Sigmoid colon (tissue), 6 donors: ENCODE measurements at regions not wholly inside any gene's neighbourhood (a gene's known extent, or its start where the extent isn't known, plus 50 kb on each side); places are given as distances from the start of the nearest gene placed in this dataset.

Experiments
- DNase-seq: peaks from one replicate; pipeline ENCODE4 v3.0.0-alpha.2; 2019
- H3K27ac ChIP-seq, 4 donors: fragments of 200-600 bp; sonication (generic); one replicate each; pipeline ENCODE4 v1.5.1; 2016 to 2019; ENCODE audit warnings: mild to moderate bottlenecking in 1 of 4
- H3K27me3 ChIP-seq, 3 donors: fragments of 200-600 bp; sonication (generic); one replicate each; pipeline ENCODE4 v1.5.1; 2019; ENCODE audit warnings: mild to moderate bottlenecking in 1 of 3
- H3K36me3 ChIP-seq, 4 donors: fragments of 200-600 bp; sonication (generic); one replicate each; pipeline ENCODE4 v1.5.1; 2016 to 2019
- H3K4me1 ChIP-seq, 4 donors: fragments of 200-600 bp; sonication (generic); one replicate each; pipeline ENCODE4 v1.5.1; 2017 to 2019
- H3K4me3 ChIP-seq, 4 donors: fragments of 200-600 bp; sonication (generic); one replicate each; pipeline ENCODE4 v1.5.1; 2017 to 2019; ENCODE audit warnings: mild to moderate bottlenecking in 2 of 4, moderate library complexity in 1 of 4
- H3K9me3 ChIP-seq, 4 donors: fragments of 200-600 bp in 3 of 4; sonication (generic) in 3 of 4; one replicate each; pipeline versions ENCODE4 v1.5.1 to v1.6.1; 2013 to 2019
- CTCF ChIP-seq, 4 experiments: fragments of 450-650 bp in 3 of 4; fragments of 200-600 bp in 1 of 4; IDR thresholded peaks; one replicate each; pipeline ENCODE4 v1.5.1; 2016 to 2019; ENCODE audit warnings: antibody characterized with exemption in 4 of 4, mild to moderate bottlenecking in 3 of 4, moderate library complexity in 2 of 4
- EP300 ChIP-seq, 4 donors: sonication (generic); formaldehyde crosslinking; IDR thresholded peaks; one replicate each; pipeline ENCODE4 v1.6.1; 2017; ENCODE audit warnings: antibody characterized with exemption in 4 of 4
- POLR2A ChIP-seq, 2 donors: fragments of 450-650 bp; IDR thresholded peaks; one replicate each; pipeline ENCODE4 v1.6.1; 2016; ENCODE audit warnings: antibody characterized with exemption in 2 of 2, mild to moderate bottlenecking in 2 of 2, moderate library complexity in 2 of 2
- POLR2AphosphoS5 ChIP-seq, 4 donors: sonication (generic); formaldehyde crosslinking; IDR thresholded peaks; one replicate each; pipeline ENCODE4 v1.6.1; 2017; ENCODE audit warnings: antibody characterized with exemption in 4 of 4
- WGBS, 2 donors: extraction: QIAGEN DNeasy Blood & Tissue Kit; methylation state at CpG; one replicate each; pipeline ENCODE4 v1.1.7; 2013; 5-methylcytosine and 5-hydroxymethylcytosine counted together
- intact Hi-C: fragments of 100-400 bp; cut with DNase I; formaldehyde crosslinking; loops from one replicate; pipeline ENCODE4 v1.15.1; 2023
- donor health status: healthy with polysubstance abuse.
- donor health status: healthy.

DNA sequence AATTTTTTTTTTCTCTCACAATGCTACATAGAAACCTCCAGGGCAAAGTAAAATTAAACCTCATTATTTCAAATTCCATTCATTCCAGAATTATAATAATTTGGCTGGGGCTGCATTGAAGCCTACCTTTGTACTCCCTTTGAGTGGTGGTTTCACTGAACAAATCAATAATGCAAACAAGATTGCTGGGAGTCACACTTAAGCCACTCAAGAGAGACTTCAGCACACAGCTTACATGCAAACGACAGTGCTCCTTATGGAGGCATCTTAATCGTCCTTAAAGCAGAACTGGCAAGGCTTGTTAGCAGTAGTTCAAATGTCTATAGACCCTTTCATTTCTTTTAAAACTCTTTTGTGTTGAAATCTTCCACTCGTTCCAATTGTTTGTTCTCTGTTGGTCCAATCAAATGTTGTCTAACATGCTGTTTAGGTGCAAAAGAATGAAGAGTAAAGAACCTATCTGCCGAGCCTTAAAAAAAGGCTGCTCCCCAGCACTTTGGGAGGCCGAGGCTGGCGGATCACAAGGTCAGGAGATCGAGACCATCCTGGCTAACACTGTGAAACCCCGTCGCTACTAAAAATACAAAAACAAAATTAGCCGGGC, 294.9 kb downstream of the FGFR2 start:
- Histone ChIP-seq H3K4me3 (no peak overlapping the region), H3K27me3 (no peaks in the 10 kb centered on the region), H3K9me3 (no peaks in the 10 kb centered on the region), H3K36me3 (no peaks in the 10 kb centered on the region), H3K27ac (peak overlapping the region in 3 of 4 donors; percentile 49 to 72 (median 59)), H3K4me1 (peaks cover 0 to 63% (median 15%) of the 10 kb centered on the region in 4 donors)
- intact Hi-C loops = loop anchor here (5.0 to 10.0 kb wide), 4 partner anchors 221 to 359 kb away; partner anchors contain the start of gene FGFR2
- TF ChIP-seq EP300 (IDR thresholded peaks at IDR 0.05) (no peak), CTCF (IDR thresholded peaks at IDR 0.05) (no peak), POLR2AphosphoS5 (IDR thresholded peaks at IDR 0.05) (no peak), POLR2A (IDR thresholded peaks at IDR 0.05) (no peak)
- DNase-seq = no peak
- 82 to 83% methylated on average over 10 of the region's 10 CpGs for WGBS, 2 donors

GRCh38 chr10:121305066-121305465, 293.2 kb downstream of the FGFR2 start:
- intact Hi-C loops = loop anchor here (10.0 kb wide), 2 partner anchors 220 to 360 kb away; no protein-coding TSS in a partner anchor
- Histone ChIP-seq H3K9me3 (no peaks in the 10 kb centered on the region), H3K36me3 (no peaks in the 10 kb centered on the region), H3K27ac (peak overlapping the region in 1 of 4 donors; percentile 72), H3K4me3 (no peak overlapping the region), H3K27me3 (no peaks in the 10 kb centered on the region), H3K4me1 (peaks cover 0 to 66% (median 15%) of the 10 kb centered on the region in 4 donors)
- no peak for TF ChIP-seq EP300 (IDR thresholded peaks at IDR 0.05)
- TF ChIP-seq POLR2A (IDR thresholded peaks at IDR 0.05) = no peak
- TF ChIP-seq CTCF (IDR thresholded peaks at IDR 0.05) = no peak
- TF ChIP-seq POLR2AphosphoS5 (IDR thresholded peaks at IDR 0.05) = no peak
- DNase-seq = no peak
- 86 to 88% methylated on average over 2 of the region's 2 CpGs for WGBS, 2 donors

DNA sequence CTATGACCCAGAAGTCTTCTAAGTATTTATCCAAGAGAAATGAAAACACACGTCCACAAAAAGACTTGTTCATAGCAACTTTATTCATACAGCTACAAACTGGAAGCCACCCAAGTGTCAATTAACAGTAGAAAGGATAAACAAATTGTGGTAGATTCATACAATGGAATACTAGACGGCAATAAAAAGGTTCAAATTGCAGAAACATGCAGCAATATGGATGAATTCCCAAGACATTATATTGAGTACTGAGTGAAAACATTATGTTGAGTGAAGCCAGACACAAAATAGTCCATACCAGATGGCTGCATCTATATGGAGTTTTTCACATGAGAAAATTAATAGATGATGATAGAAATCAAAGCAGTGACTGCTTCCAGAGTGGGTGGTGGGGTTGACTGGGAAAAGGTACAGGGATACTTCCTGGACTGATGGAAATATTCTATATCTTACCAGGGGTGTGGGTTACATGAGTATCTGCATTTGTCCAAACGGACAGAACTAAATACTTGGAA, 292.0 kb downstream of the FGFR2 start:
- no peaks in the 10 kb centered on the region for H3K9me3 ChIP-seq
- no peak overlapping the region for H3K4me3 ChIP-seq
- WGBS, 2 donors = 61 to 62% methylated on average over 3 of the region's 3 CpGs
- DNase-seq = no peak
- intact Hi-C loops = loop anchor here (10.0 kb wide), 2 partner anchors 219 to 361 kb away; no protein-coding TSS in a partner anchor
- H3K4me1 ChIP-seq = peaks cover 0 to 70% (median 17%) of the 10 kb centered on the region in 4 donors
- no peaks in the 10 kb centered on the region for H3K36me3 ChIP-seq
- TF ChIP-seq POLR2A (IDR thresholded peaks at IDR 0.05) = no peak
- no peak for TF ChIP-seq EP300 (IDR thresholded peaks at IDR 0.05)
- no peak for TF ChIP-seq POLR2AphosphoS5 (IDR thresholded peaks at IDR 0.05)
- TF ChIP-seq CTCF (IDR thresholded peaks at IDR 0.05) = no peak
- no peaks in the 10 kb centered on the region for H3K27me3 ChIP-seq
- peak overlapping the region in 1 of 4 donors; percentile 72 for H3K27ac ChIP-seq

GRCh38 chr10:121307411-121307980, 290.7 kb downstream of the FGFR2 start:
- Histone ChIP-seq H3K27me3 (no peaks in the 10 kb centered on the region), H3K27ac (peak overlapping the region in 1 of 4 donors; percentile 20), H3K4me1 (peaks cover 0 to 67% (median 15%) of the 10 kb centered on the region in 4 donors), H3K36me3 (no peaks in the 10 kb centered on the region), H3K4me3 (no peak overlapping the region), H3K9me3 (no peaks in the 10 kb centered on the region)
- intact Hi-C loops = loop anchor here (10.0 kb wide), 2 partner anchors 217 to 363 kb away; no protein-coding TSS in a partner anchor
- WGBS, 2 donors = 85 to 91% methylated on average over 3 of the region's 3 CpGs
- TF ChIP-seq POLR2AphosphoS5 (IDR thresholded peaks at IDR 0.05) (no peak), EP300 (IDR thresholded peaks at IDR 0.05) (no peak), CTCF (IDR thresholded peaks at IDR 0.05) (no peak), POLR2A (IDR thresholded peaks at IDR 0.05) (no peak)
- DNase-seq = no peak
